Osteocyte (in vitro differentiated cells): ENCODE measurements at regions not wholly inside any gene's neighbourhood (a gene's known extent, or its start where the extent isn't known, plus 50 kb on each side); places are given as distances from the start of the nearest gene placed in this dataset.
"Not testable (repeated sequence)": the region's sequence is repeated elsewhere in the genome, so short reads cannot be mapped to it uniquely, and the experiment has no call there.

Source experiments
- DNase-seq: peaks from one replicate; pipeline ENCODE4 v3.0.0; 2021; ENCODE audit warnings: mixed read lengths; ENCODE audit not compliant: unreplicated experiment; ENCODE audit errors: extremely low spot score
- H3K27ac Mint-ChIP-seq: one replicate; pipeline ENCODE4 v1.8.0; 2021; ENCODE audit warnings: mild to moderate bottlenecking, mixed read lengths; ENCODE audit not compliant: unreplicated experiment
- H3K27me3 Mint-ChIP-seq: one replicate; pipeline ENCODE4 v1.8.0; 2021; ENCODE audit warnings: mixed read lengths; ENCODE audit not compliant: unreplicated experiment
- H3K36me3 Mint-ChIP-seq: one replicate; pipeline ENCODE4 v1.8.0; 2021; ENCODE audit warnings: mixed read lengths; ENCODE audit not compliant: unreplicated experiment
- H3K4me1 Mint-ChIP-seq: one replicate; pipeline ENCODE4 v1.8.0; 2021; ENCODE audit warnings: mixed read lengths; ENCODE audit not compliant: unreplicated experiment
- H3K4me3 Mint-ChIP-seq: one replicate; pipeline ENCODE4 v1.8.0; 2021; ENCODE audit warnings: mild to moderate bottlenecking, moderate library complexity, mixed read lengths; ENCODE audit not compliant: unreplicated experiment
- H3K9me3 Mint-ChIP-seq: one replicate; pipeline ENCODE4 v1.8.0; 2021; ENCODE audit warnings: mixed read lengths; ENCODE audit not compliant: unreplicated experiment
- CTCF ChIP-seq: fragments of 200-600 bp; sonication (generic); IDR thresholded peaks from 2 replicates; pipeline ENCODE4 v1.5.0; 2021; ENCODE audit warnings: antibody characterized with exemption, mild to moderate bottlenecking, moderate library complexity

GRCh38 chr7:80026766-80027165 lies 107.9 kb upstream of the GNAI1 start:
- no peaks in the 10 kb centered on the region for H3K36me3 Mint-ChIP-seq
- H3K27ac Mint-ChIP-seq: no peak overlapping the region
- no peak for TF ChIP-seq CTCF
- no peak for DNase-seq
- H3K4me1 Mint-ChIP-seq: no peaks in the 10 kb centered on the region
- H3K4me3 Mint-ChIP-seq: no peak overlapping the region
- peaks cover 17% of the 10 kb centered on the region for H3K27me3 Mint-ChIP-seq
- peaks cover 20% of the 10 kb centered on the region for H3K9me3 Mint-ChIP-seq

- H3K36me3 Mint-ChIP-seq, H3K4me1 Mint-ChIP-seq, H3K4me3 Mint-ChIP-seq, H3K27ac Mint-ChIP-seq, H3K27me3 Mint-ChIP-seq, DNase-seq: not testable (repeated sequence)
- peaks cover 20% of the 10 kb centered on the region for H3K9me3 Mint-ChIP-seq
These were observed 114.4 kb upstream of the GNAI1 start for GRCh38 chr7:80020277-80020676.

- H3K4me3 Mint-ChIP-seq, H3K36me3 Mint-ChIP-seq, DNase-seq, H3K27me3 Mint-ChIP-seq, H3K27ac Mint-ChIP-seq, H3K4me1 Mint-ChIP-seq: not testable (repeated sequence)
- H3K9me3 Mint-ChIP-seq: peaks cover 17% of the 10 kb centered on the region
These were observed 114.8 kb upstream of the GNAI1 start for GRCh38 chr7:80019809-80020207.

- no peak overlapping the region for H3K4me3 Mint-ChIP-seq
- no peak for DNase-seq
- peaks cover 4% of the 10 kb centered on the region for H3K27me3 Mint-ChIP-seq
- TF ChIP-seq CTCF: peak; percentile 94
- H3K27ac Mint-ChIP-seq: no peak overlapping the region
- H3K36me3 Mint-ChIP-seq: no peaks in the 10 kb centered on the region
- peaks cover 6% of the 10 kb centered on the region for H3K4me1 Mint-ChIP-seq
- H3K9me3 Mint-ChIP-seq: peaks cover 16% of the 10 kb centered on the region
These were observed 115.5 kb upstream of the GNAI1 start for GRCh38 chr7:80018941-80019808.

GRCh38 chr7:80017101-80017698 lies 117.4 kb upstream of the GNAI1 start:
- no peak for DNase-seq
- Mint-ChIP-seq H3K9me3 (peaks cover 8% of the 10 kb centered on the region), H3K27ac (no peak overlapping the region), H3K4me3 (no peak overlapping the region), H3K36me3 (no peaks in the 10 kb centered on the region), H3K4me1 (peaks cover 8% of the 10 kb centered on the region), H3K27me3 (no peaks in the 10 kb centered on the region)
- no peak for TF ChIP-seq CTCF

- no peak for DNase-seq
- peaks cover 7% of the 10 kb centered on the region for H3K9me3 Mint-ChIP-seq
- H3K36me3 Mint-ChIP-seq: no peaks in the 10 kb centered on the region
- H3K27ac Mint-ChIP-seq: no peak overlapping the region
- no peak for TF ChIP-seq CTCF
- H3K27me3 Mint-ChIP-seq: peaks cover 9% of the 10 kb centered on the region
- H3K4me1 Mint-ChIP-seq: peaks cover 8% of the 10 kb centered on the region
- no peak overlapping the region for H3K4me3 Mint-ChIP-seq
These were observed 120.1 kb upstream of the GNAI1 start for GRCh38 chr7:80014511-80014910.
